ENCODE measurements at regions not wholly inside any gene's neighbourhood (a gene's known extent, or its start where the extent isn't known, plus 50 kb on each side); places are given as distances from the start of the nearest gene placed in this dataset.
A peak's percentile ranks its signal among the peaks of the same experiment; 100 is the strongest.

DNA sequence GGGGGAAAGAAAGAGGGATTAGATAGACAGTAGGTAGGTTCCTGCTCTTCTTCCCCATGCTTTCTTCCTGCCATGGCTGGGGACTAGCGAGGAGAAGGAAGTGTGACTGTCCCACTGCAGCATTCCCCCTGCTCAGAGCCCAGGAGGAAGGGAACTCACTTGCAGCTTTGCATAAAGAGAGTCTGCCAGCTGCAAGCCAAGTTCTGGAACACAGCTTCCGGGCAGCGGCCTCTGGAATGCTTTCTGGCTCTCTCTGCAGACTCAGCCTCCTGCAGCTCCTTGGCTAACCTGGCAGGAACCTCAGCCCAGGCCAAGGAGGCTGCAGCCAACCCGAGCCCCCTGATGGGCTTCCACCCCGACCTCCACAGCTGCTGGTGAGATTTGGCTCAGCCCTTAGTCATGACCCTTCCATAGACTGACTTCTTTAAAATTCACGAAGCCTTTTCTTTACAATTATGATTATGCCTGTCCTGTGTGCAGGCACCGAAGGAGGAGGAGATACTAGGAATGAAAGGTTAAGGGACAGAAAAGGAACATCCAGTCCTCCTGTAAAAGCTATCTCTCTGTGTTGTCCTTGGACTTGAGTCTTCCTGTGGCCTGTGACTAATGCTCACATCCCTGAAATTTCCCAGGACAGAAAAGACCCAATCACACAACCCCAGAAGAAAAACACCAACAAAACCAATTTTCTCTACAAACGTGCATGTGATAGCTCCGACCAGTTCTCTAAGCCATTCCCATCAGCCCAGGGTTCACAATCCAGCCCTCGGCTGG, 108.2 kb upstream of the OLIG2 start:
- no peak overlapping the region for H3K4me3 ChIP-seq
- WGBS, 2 donors = 59 to 63% methylated on average over 10 of the region's 10 CpGs
- H3K36me3 ChIP-seq (replicated peaks in 1 of 2; ENCODE audit: insufficient read depth in 1 of 2, low read depth in 2 of 2) = no peaks in the 10 kb centered on the region
- H3K27me3 ChIP-seq = no peaks in the 10 kb centered on the region
- no peaks in the 10 kb centered on the region for H3K9me3 ChIP-seq
- no peaks in the 10 kb centered on the region for H3K4me1 ChIP-seq
- ATAC-seq = no peak
- intact Hi-C loops (cut with DNase I) = no loop called here
- TF ChIP-seq, protein P1, sequence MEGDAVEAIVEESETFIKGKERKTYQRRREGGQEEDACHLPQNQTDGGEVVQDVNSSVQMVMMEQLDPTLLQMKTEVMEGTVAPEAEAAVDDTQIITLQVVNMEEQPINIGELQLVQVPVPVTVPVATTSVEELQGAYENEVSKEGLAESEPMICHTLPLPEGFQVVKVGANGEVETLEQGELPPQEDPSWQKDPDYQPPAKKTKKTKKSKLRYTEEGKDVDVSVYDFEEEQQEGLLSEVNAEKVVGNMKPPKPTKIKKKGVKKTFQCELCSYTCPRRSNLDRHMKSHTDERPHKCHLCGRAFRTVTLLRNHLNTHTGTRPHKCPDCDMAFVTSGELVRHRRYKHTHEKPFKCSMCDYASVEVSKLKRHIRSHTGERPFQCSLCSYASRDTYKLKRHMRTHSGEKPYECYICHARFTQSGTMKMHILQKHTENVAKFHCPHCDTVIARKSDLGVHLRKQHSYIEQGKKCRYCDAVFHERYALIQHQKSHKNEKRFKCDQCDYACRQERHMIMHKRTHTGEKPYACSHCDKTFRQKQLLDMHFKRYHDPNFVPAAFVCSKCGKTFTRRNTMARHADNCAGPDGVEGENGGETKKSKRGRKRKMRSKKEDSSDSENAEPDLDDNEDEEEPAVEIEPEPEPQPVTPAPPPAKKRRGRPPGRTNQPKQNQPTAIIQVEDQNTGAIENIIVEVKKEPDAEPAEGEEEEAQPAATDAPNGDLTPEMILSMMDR (IDR thresholded peaks at IDR 0.05) = no peak
- TF ChIP-seq POLR2A (IDR thresholded peaks at IDR 0.05) = no peak
- DNase-seq = peak in 1 of 4 donors; percentile 12
- no peak overlapping the region for H3K27ac ChIP-seq

DNA sequence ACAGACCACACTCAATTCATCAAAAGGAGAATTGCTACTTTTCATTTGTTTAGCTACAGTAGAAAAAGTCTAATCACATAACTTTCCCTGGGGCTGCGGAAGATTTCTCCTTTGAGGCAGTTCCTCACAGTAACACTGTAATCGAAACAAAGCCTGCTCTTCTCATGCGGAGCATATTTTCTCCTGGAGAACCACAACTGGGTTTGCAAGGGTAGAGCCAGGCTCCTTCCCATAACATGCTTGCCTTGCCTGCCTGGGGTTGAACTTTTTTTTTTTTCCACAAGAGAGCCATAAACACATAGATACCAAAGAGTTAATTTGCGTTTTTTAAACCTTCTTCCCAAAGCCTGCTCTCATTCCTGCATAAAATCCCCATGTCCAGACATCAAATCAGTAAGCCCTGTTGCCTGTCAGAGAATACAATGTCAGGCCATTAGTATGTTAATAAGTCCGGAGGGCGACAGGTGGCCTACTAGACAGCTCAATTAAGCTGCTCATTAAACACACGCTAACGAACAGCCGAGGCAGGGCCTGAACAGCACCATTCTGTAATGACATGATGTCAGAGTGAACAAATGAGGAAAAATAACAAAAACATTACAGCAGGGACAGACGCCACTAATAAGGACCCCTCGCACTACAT, 107.1 kb upstream of the OLIG2 start:
- no peak for ATAC-seq
- 71 to 72% methylated on average over 11 of the region's 11 CpGs for WGBS, 2 donors
- H3K4me1 ChIP-seq = no peaks in the 10 kb centered on the region
- no peak for DNase-seq
- H3K36me3 ChIP-seq (replicated peaks in 1 of 2; ENCODE audit: insufficient read depth in 1 of 2, low read depth in 2 of 2) = no peaks in the 10 kb centered on the region
- H3K27me3 ChIP-seq = no peaks in the 10 kb centered on the region
- H3K4me3 ChIP-seq = no peak overlapping the region
- intact Hi-C loops (cut with DNase I) = no loop called here
- no peak for TF ChIP-seq POLR2A (IDR thresholded peaks at IDR 0.05)
- TF ChIP-seq, protein P1 (IDR thresholded peaks at IDR 0.05) = no peak
- no peaks in the 10 kb centered on the region for H3K9me3 ChIP-seq
- H3K27ac ChIP-seq = no peak overlapping the region

DNA sequence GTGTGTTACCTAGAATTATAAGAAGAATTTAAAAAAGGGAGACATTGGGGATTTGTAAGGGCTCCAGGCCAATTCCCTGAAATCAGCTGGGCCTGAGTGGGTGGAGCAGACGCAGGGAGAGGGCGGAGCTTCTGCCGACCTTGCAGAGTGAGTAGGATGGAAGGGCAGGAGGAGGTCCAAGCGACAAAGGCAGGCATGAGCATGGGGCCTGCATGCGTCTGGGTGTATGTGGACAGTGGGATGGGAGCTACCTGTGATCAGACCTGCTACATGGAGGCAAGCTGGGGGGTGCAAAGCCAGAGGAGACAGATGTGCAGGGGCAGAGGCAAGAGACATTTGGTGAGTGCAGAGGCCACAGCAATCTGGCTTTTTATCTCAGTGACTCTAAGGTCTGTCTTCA, 105.3 kb upstream of the OLIG2 start:
- ATAC-seq = no peak

DNA sequence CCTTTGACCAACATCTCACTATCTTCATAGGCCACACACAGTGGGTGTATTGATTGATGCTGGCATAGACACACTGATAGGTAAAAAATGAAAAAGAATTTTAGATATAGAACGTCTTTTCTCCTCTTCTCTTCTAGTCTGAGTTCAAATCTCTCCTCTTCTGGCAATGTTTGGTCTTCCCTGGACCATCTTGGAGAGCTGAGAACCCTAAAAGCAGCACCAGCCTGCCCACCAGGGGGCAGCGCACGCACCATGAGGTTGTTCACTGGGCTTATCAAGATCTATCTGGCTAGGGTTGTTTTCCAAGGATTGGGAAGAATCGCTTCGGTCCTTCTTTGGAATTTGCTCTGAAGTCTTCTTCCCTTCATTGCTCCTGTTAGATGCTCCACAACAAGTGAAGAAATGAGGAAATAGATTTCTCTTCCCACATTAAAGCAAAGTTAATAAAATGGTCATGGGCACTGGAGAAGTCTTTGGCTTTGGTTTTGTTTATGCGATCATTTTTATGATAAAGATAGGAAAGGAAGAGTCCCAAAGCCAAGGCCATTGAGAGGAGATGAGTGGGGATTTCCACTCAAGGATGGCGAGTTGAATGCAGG, 104.0 kb upstream of the OLIG2 start:
- TF ChIP-seq POLR2A (IDR thresholded peaks at IDR 0.05) = no peak
- TF ChIP-seq, protein P1 (IDR thresholded peaks at IDR 0.05) = peak in 2 of 7 experiments; percentile 9 to 23
- Histone ChIP-seq H3K27me3 (no peaks in the 10 kb centered on the region), H3K9me3 (no peaks in the 10 kb centered on the region), H3K36me3 (replicated peaks in 1 of 2; ENCODE audit: insufficient read depth in 1 of 2, low read depth in 2 of 2) (no peaks in the 10 kb centered on the region), H3K4me1 (no peaks in the 10 kb centered on the region), H3K27ac (no peak overlapping the region), H3K4me3 (no peak overlapping the region)
- DNase-seq = peak in 1 of 4 donors; percentile 31
- no peak for ATAC-seq
- WGBS, 2 donors = 62 to 64% methylated on average over 7 of the region's 7 CpGs
- intact Hi-C loops (cut with DNase I) = no loop called here

More for the DNA sequence above, 105.3 kb upstream of the OLIG2 start:
- H3K4me1 ChIP-seq = no peaks in the 10 kb centered on the region
- no peak for DNase-seq
- no peak overlapping the region for H3K4me3 ChIP-seq
- H3K27me3 ChIP-seq = no peaks in the 10 kb centered on the region
- 61 to 69% methylated on average over 5 of the region's 5 CpGs for WGBS, 2 donors
- H3K27ac ChIP-seq = no peak overlapping the region
- no peaks in the 10 kb centered on the region for H3K9me3 ChIP-seq
- intact Hi-C loops (cut with DNase I) = no loop called here
- TF ChIP-seq POLR2A (IDR thresholded peaks at IDR 0.05) = no peak
- TF ChIP-seq, protein P1 (IDR thresholded peaks at IDR 0.05) = no peak
- no peaks in the 10 kb centered on the region for H3K36me3 ChIP-seq (replicated peaks in 1 of 2; ENCODE audit: insufficient read depth in 1 of 2, low read depth in 2 of 2)

Measured in body of pancreas (tissue), 4 donors.